Posterior vena cava (tissue), 2 donors: ENCODE measurements at regions not wholly inside any gene's neighbourhood (a gene's known extent, or its start where the extent isn't known, plus 50 kb on each side); places are given as distances from the start of the nearest gene placed in this dataset.

Experiments
- DNase-seq: peaks from one replicate; pipeline ENCODE4 v3.0.0-alpha.2; 2020; ENCODE audit warnings: low spot score
- intact Hi-C, 2 donors: fragments of 100-400 bp; cut with DNase I; formaldehyde crosslinking; loops; one replicate each; pipeline versions ENCODE4 v1.14.1 to v1.14.2; 2022 to 2023
- donor health status: DM: yes; HTN: yes; CAD: no.
- donor health status: DM: yes; HTN: yes; CAD: no.

DNA sequence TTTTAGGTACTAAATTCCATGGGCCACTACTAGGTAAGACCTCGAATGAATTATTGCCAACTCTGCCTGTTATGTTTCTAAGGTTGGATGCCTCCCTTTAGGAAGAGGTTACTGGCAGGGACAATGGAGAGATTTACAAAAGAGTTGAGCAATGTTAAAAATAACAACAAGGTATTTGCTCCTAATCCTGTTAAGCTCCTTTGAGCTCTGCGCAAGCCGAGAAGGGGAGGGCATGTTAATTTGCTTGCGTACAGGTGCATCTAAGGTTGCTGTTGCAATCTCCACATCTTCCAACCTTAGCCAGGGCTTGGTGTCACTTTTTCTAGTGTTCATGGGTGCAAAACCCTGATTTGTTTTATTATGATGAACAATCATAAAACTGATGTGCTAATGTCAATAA lies 161.5 kb upstream of the TPM1 start:
- no peak for DNase-seq
- intact Hi-C loops: no loop called here

DNA sequence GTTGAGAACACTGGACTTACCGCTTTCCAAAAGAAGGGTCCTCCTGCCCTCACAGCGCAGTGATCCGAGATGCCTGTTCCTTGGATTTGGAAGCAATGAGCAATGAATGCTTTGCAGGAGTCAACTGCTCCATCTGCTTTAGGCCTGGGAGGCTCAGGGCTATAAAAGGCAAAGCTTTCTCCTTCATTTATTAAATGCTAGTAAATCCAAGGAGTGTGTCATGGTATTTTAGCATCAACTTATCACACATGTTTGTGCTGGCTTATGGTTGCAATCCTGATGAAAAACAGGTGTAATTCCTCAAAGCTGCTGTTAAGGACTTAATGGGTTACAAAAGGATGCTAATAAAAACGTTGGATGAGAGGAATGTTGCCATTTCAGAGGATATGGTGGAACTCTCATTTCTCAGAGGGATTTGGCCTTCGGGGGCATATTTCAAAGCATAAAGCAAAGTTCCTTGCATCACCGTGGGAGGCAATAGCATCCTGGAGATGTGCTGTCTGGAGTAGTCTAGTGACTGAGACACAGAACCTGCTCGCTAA lies 158.5 kb upstream of the TPM1 start:
- no peak for DNase-seq
- intact Hi-C loops: no loop called here

DNA sequence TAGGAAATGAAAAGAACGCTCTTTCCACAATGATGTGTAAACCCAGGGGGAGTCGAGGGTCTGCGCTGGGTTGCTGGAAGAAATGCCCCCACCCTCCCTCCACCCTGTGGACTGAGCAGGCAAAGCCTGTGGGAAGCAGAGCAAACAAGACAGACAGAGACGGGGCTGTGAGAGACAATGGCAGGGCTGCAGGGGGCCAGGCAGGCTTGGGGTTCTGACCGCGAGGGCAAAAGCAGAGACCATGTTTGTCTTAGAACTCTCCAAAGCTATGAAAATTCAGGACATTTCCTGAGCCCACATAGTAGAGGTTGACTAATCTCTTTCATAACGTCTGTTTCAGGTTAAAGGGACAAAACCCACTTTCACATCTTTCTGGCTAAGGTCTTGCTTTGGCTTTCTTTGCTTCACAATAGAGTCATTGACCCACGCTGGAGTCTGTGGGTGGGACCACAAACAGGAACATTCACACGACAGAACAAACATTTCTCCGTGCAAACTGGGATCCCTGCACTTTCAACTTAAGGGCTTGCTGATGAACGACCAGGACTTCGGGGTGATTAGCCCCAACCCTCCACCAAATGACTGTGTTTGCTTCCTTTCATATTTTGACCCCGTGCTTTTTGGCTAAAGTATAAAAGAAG lies 156.0 kb upstream of the TPM1 start:
- intact Hi-C loops: no loop called here
- no peak for DNase-seq

DNA sequence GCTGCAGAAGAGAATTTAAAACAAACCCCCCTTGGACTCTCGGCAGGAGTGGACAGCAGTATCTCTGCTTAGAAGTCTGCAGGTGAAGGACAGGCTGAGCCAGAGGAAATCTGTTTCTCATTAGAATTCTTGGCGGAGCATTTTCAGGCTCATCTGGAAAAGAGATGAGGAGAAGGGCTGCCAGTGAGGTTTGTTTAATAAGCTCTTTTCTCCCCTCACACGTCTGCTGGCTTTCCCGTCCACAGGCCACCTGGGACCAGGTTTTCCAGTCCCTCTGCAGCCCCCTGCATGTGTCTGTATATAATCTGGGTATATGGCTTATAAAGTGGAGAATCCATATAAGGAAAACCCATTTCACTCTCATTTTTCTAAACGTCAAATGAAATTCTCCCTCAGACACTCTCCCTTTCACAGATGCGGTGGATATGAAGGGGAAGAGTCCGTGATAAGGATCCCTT lies 155.4 kb upstream of the TPM1 start:
- no peak for DNase-seq
- intact Hi-C loops: no loop called here

DNA sequence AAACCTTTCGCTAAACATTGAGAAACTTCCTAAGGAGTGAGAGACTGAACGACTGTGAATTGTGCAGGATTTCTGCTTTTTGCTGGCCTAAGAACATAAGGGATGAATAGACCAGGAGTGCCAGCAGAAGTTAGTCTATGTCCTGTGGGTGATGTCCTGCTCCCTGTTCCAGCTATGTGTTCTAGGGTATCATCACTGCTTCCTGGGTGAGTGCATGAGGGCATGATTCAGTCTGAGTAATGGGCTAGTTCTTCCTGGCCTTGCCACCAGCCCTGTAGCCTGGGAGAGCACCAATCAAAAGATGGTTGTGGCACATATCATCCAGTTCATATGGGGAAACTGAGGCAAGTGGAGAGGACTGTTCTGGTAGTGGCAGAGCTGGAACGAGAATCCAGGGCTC lies 153.9 kb upstream of the TPM1 start:
- no peak for DNase-seq
- intact Hi-C loops: no loop called here

DNA sequence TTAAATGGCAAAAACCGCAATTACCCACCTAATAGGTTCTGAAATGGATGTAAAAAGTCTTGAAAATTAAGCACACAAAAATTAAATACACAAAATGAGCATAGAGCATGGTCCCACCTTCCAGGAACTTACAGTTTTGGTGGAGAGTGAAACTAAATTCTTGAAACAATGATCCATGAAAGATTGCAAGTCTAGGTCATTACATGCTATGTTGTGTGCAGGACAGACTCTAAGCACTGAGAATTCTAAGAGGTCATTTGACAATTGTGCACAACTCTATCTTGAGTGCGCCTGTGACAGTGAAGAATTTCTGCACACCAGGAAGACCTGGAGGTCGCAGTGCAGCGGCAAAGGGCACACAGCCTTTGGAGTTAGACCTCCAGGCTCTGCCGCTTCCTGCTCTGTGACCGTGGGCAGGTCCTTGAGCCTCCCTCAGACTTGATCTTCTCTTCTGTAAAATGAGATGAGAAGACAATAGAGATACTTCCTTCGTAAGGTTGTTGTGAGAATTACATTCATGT lies 153.3 kb upstream of the TPM1 start:
- no peak for DNase-seq
- intact Hi-C loops: no loop called here

DNA sequence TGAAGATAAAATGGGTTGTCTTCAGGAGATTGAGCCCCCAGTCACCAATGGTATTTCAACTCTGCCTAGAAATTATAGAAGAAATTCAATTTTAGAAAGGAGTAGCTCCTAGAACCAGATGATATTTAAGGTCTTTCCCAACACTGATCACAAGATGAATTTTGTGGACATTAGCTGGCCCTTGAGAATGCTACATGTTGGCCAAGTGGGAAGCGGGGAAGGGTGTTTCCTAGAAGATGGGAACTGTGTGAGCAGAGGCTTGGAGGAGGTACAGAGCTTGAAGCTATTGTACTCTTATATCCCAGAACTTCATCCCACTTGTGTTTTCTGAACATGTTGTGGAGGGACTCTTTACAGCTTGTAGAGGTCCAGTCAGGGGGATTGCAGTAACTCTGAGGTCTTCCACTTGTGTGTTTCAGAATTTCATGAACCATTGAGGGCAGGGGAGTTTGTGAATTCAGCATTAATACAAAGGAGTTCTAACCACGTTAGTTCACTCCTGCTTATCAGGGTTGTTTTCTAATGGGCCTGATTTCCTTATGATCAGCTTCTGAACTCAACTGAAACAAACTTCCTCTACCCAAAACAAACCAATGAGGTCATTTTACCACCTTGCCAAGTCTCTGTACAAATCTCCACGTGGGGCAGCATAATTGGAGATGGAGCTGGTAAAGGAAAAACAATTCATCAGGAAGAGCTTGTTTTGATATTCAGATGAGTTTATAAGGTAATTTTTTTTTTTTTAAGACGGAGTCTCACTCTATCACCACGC lies 152.6 kb upstream of the TPM1 start:
- intact Hi-C loops: no loop called here
- no peak for DNase-seq

DNA sequence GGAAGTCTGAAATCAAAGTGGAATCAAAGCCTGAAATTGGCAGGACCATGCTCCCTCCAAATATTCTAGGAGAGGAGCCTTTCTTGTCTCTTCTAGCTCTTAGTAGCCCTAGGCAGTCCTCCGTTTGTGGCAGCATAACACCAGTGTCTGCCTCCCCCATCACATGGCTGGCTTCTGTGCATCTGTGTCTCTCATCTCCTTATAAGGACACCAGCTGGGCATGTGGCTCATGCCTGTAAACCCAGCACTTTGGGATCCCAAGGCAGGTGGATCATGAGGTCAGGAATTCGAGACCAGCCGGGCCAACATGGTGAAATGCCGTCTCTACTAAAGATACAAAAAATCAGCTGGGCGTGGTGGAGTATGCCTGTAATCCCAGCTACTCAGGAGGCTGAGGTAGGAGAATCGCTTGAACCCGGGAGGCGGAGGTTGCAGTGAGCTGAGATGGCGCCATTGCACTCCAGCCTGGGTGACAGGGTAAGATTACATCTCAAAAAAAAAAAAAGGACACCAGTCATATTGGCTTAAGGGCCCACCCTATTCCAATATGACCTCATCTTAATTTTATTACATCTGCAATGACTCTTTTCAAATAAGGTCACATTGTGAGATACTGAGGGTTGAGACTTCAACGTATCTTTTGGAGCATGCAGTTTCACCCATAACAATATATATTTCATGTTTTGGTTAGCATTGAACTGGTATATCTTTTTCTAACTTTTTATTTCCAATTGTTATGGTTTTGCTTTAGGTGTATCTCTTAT lies 148.0 kb upstream of the TPM1 start:
- DNase-seq: no peak
- intact Hi-C loops: no loop called here

DNA sequence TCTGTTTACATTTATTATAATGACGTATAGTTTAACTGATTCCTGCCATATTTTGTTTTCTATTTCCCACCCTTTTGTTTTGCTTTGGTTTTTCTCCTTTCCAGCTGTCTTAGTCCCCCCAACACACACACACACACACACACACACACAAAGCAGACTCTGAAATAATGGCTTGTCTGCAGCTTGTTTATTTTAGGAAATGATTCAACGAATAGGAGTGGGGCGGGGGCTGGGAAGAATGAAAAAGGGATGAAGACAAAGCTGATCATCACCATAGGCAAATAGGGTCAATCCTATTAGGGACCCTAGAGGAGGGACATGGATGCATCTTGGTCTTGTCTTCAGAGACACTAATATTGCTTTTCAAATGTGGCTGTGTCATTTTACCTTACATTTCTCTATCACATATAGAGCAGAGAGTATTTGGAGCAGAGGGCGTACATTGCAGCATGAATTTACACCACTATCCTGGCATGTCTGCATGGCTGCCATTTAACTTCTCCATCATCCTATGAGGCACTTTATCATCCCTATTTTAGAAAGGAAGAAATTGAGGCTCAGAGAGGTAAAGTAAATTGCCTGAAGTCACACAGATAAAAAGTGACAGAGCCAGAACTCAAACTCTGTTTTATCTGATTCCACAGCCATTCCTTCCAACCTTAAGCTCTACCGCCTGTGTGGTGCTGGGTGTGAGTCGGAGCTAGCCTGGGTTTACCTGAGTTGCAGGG lies 147.2 kb upstream of the TPM1 start:
- intact Hi-C loops: no loop called here
- no peak for DNase-seq

DNA sequence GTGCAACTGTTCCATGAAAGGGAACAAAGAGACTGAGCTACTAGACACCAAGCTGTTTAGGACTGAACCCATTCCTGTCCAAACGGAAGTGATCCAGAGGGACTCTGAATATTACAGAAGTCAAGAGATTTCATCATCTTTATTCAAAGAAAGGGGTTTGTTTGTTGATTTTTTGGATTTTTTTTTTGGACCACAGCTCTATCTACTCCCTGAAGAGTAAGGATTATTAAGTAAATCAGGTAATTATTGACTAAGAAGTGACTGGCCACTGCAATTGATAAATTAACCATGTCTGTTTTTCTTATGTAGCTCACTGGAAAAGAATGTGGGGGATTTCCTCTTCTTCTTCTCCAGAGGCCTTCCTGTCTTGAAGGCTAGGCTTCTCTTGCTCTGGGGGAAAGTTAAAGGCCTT lies 146.6 kb upstream of the TPM1 start:
- no peak for DNase-seq
- intact Hi-C loops: no loop called here

DNA sequence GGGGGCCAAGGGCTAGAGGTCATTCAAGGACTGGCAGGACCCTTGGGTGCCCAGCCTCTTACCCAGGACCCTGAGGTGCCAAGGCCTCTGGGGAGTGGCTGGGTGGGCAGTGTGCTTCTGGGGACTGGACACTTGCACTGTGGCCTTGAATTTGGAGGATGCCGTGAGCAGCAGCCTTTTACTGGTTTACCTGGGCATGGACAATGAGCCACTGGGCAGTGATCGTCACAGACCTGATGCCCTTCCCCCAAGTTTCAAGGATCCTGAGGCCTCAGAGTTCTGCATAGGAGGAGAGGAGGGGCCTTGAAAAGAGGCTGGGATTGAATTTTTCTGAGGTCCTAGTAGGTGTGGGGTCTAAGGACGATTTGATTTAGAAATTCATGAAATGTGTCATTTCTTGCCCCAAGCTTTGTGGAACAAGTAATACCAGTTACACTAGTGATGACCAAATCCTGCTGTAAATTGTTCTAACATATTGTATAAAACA lies 146.1 kb upstream of the TPM1 start:
- no peak for DNase-seq
- intact Hi-C loops: no loop called here

DNA sequence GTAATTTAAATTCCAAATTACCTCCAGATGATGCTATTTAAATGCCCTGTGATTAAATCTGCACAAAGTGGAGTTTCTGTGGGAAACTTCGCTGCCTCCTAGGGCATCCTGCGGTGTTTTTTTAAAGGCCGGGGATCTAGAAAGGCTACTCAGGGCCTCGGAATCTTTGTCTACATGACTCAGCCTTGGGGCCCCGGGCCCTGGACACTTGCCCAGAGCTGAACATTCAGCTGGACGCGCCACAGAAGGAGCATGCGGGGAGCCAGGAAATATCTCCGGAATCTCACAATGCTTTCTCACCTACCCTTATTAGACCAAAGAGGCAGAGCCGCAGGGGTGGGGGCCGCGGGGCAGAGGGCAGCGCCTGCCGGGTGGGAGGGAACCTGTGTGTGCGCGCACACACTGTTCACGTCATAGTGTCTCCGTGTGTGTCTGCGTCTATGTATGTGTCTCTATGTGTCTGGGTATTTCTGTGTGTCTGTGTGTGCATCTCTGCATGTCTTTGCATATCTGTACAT lies 145.5 kb upstream of the TPM1 start:
- intact Hi-C loops: no loop called here

DNA sequence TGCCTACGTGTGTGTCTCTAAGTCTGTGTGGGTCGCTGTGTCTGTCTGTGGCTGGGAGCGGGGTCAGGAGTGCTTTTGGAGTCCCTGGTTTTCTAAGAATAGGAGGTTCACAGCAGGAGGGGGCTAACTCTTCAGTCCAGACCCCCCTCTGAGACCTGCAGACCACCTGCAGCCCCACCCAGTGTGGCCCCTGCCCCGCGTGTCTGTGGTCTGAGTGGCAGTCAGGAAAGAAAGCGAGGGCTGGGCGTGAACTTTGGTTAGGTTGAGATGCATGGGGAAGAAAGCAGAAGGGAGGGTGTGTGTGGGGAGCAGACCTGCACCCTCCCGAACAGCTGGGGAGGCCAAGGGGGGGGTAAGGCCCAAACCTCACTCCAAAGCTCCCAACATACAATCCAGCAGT lies 144.9 kb upstream of the TPM1 start:
- no peak for DNase-seq
- intact Hi-C loops: no loop called here

More for the DNA sequence above, 145.5 kb upstream of the TPM1 start:
- peak; percentile 95 for DNase-seq

DNA sequence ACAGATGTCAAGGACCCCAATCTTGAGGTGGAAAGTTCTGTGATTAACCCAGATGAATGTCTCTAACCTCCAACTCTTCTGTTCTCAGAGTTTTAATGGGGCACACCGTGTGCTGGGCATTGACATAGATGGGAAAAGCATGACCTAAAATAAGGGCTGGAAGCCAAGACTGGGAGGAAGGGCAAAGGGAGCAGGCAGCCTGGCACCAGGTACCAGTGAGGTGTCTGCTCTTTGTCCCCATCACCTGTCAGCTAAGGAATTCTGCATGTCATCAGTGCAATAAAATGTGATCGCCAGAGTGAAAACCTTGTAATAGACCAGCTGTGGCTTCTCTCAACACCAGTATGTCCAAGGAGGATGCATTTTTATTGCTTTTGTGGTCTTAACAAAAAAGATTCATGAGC lies 143.5 kb upstream of the TPM1 start:
- intact Hi-C loops: no loop called here
- no peak for DNase-seq

DNA sequence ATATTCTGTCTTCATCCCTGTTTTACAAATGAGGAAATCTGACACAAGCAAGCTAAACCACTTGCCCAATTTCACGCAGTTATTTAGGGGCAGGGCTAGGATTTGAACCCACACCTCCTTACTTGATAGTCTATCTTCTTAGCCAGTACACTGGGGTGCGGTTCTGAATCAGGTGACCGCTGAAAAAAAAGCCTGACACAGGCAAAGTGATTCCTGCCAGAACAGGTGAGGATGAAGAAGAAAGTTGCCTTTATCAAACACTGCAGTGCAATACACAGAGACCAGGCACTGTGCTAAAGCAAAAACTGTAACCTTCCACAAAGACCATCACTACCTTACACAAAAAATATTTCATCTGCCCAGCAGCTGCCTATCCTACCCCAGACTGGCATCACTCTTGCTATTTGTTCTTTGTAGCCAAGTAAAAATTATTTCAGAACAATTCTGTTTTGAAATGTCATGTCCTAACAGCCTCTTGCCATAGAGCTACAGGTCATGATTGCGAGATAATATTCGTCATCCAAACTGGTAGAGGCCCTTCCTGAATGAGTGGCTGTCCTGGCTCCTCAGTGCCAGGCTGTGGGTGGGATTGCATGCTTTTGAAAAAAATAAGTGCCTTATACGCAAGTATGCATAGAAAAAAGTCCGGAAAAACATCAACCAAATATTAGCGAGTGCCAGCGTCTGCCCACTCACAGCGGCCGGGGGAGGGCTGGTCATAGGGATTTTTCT lies 142.3 kb upstream of the TPM1 start:
- no peak for DNase-seq
- intact Hi-C loops: no loop called here

DNA sequence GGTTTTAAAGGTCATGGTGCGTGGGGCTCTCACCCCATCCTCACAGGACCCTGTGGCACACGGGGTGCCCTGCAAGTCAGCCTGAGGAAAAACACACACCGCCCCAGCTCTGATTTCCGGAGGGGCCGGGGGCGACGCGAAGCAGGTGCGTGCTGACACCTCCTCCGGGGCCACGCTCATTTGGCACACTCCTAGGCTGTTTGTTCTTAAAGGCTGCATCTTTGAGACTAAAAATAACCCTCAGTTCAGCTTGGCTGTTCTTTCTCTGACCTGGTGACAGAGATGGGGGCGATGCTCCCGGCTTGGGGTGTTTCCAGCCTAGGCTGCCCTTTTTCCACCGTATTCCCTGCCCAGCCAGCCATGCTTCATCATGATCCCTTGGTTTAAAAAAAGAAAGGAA lies 141.5 kb upstream of the TPM1 start:
- intact Hi-C loops: no loop called here
- no peak for DNase-seq

DNA sequence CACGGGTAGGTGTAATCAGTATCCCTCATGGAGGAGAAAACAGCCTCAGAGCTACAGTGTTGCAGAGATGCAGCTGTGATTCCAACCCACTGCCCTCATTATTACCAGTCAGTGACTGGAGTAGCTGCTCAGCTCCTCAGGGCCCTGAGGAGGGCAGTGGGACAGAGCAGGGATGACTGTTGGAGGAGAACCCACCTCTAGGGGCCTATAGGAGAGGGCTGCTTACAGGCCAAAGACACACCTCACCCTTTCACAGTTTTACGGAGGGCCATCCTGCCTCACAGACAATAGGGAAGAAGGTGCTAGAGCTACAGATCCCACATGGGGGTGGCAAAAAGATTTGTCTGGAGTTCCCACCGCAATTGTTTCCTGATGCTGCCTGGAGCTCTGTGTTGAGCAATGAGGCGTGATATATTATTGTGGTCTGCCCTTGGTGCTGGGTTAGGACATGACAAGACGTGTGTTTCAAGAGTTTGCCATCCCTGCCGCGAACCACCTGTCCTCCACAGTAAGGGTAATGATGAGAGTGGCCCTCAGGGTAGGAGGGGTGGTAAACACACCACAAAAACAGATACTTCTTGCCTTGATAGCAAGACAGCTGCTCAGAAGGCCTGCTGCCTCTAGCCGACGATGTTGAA lies 140.5 kb upstream of the TPM1 start:
- DNase-seq: no peak
- intact Hi-C loops: no loop called here

DNA sequence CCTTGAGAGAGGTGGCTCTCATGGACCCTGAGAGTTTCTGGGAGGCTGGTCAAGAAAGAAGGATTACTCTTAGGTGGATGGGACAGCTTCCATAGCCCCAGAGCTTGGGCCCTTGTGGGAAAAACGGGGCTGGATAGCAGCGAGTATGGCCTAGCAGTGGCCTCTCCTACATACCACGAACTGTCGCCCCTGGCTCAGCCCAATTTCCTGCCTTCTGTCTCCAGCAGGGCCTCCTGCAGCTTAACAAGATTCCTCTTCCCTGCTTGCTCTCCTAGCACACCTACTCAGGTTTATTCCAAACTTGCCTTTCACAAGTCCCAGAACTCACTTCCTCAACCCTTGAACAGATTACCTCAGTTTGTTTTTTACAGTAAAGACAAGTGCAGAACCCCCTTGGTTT lies 139.7 kb upstream of the TPM1 start:
- intact Hi-C loops: no loop called here
- no peak for DNase-seq
